ENCODE measurements at regions not wholly inside any gene's neighbourhood (a gene's known extent, or its start where the extent isn't known, plus 50 kb on each side); places are given as distances from the start of the nearest gene placed in this dataset.

- TF ChIP-seq CTCF (IDR thresholded peaks at IDR 0.05) (no peak), POLR2A (IDR thresholded peaks at IDR 0.05) (no peak)
- no peaks in the 10 kb centered on the region for H3K9me3 ChIP-seq
- 36 to 39% methylated on average over 15 of the region's 15 CpGs for WGBS, 2 donors
These were observed 156.1 kb downstream of the SLC35B3 start for GRCh38 chr6:8279041-8279805.

GRCh38 chr6:8278562-8278961, 156.8 kb downstream of the SLC35B3 start:
- Histone ChIP-seq H3K9me3 (no peaks in the 10 kb centered on the region), H3K4me1 (no peaks in the 10 kb centered on the region), H3K4me3 (no peak overlapping the region), H3K27ac (no peak overlapping the region), H3K27me3 (no peaks in the 10 kb centered on the region), H3K36me3 (replicated peaks in 1 of 2; ENCODE audit: insufficient read depth in 1 of 2, low read depth in 2 of 2) (no peaks in the 10 kb centered on the region)
- ATAC-seq = no peak
- WGBS, 2 donors = 20 to 32% methylated on average over 8 of the region's 8 CpGs
- intact Hi-C loops (cut with DNase I) = no loop called here
- DNase-seq = no peak
- TF ChIP-seq CTCF (IDR thresholded peaks at IDR 0.05) (no peak), POLR2A (IDR thresholded peaks at IDR 0.05) (no peak)

More at GRCh38 chr6:8279041-8279805, 156.1 kb downstream of the SLC35B3 start:
- DNase-seq = no peak
- Histone ChIP-seq H3K36me3 (replicated peaks in 1 of 2; ENCODE audit: insufficient read depth in 1 of 2, low read depth in 2 of 2) (no peaks in the 10 kb centered on the region), H3K27ac (no peak overlapping the region), H3K4me1 (no peaks in the 10 kb centered on the region), H3K27me3 (no peaks in the 10 kb centered on the region), H3K4me3 (no peak overlapping the region)
- intact Hi-C loops (cut with DNase I) = no loop called here
- no peak for ATAC-seq

- H3K27ac ChIP-seq = no peak overlapping the region
- H3K4me3 ChIP-seq = no peak overlapping the region
- H3K4me1 ChIP-seq = no peaks in the 10 kb centered on the region
- TF ChIP-seq CTCF (IDR thresholded peaks at IDR 0.05) (no peak), POLR2A (IDR thresholded peaks at IDR 0.05) (no peak)
- ATAC-seq = no peak
- no peaks in the 10 kb centered on the region for H3K9me3 ChIP-seq
- no peak for DNase-seq
- intact Hi-C loops (cut with DNase I) = no loop called here
- no peaks in the 10 kb centered on the region for H3K36me3 ChIP-seq (replicated peaks in 1 of 2; ENCODE audit: insufficient read depth in 1 of 2, low read depth in 2 of 2)
- 33 to 37% methylated on average over 7 of the region's 7 CpGs for WGBS, 2 donors
- H3K27me3 ChIP-seq = no peaks in the 10 kb centered on the region
These were observed 157.6 kb downstream of the SLC35B3 start for GRCh38 chr6:8277769-8278168.

- TF ChIP-seq POLR2A (IDR thresholded peaks at IDR 0.05) (no peak), CTCF (IDR thresholded peaks at IDR 0.05) (no peak)
- no peaks in the 10 kb centered on the region for H3K9me3 ChIP-seq
- H3K4me3 ChIP-seq = no peak overlapping the region
- H3K27me3 ChIP-seq = no peaks in the 10 kb centered on the region
- ATAC-seq (no peak), DNase-seq (no peak)
- H3K36me3 ChIP-seq (replicated peaks in 1 of 2; ENCODE audit: insufficient read depth in 1 of 2, low read depth in 2 of 2) = no peaks in the 10 kb centered on the region
- 71 to 75% methylated on average over 7 of the region's 7 CpGs for WGBS, 2 donors
- no peak overlapping the region for H3K27ac ChIP-seq
- intact Hi-C loops (cut with DNase I) = no loop called here
- no peaks in the 10 kb centered on the region for H3K4me1 ChIP-seq
These were observed 159.2 kb downstream of the SLC35B3 start for GRCh38 chr6:8276148-8276547.

- Histone ChIP-seq H3K4me3 (no peak overlapping the region), H3K9me3 (no peaks in the 10 kb centered on the region), H3K27ac (no peak overlapping the region), H3K36me3 (replicated peaks in 1 of 2; ENCODE audit: insufficient read depth in 1 of 2, low read depth in 2 of 2) (no peaks in the 10 kb centered on the region), H3K4me1 (no peaks in the 10 kb centered on the region), H3K27me3 (no peaks in the 10 kb centered on the region)
- intact Hi-C loops (cut with DNase I) = no loop called here
- ATAC-seq (no peak), DNase-seq (no peak)
- no peak for TF ChIP-seq POLR2A (IDR thresholded peaks at IDR 0.05)
- no peak for TF ChIP-seq CTCF (IDR thresholded peaks at IDR 0.05)
These were observed 159.7 kb downstream of the SLC35B3 start for GRCh38 chr6:8275667-8276066.

Data from body of pancreas (tissue), 4 donors.